ENCODE measurements at regions not wholly inside any gene's neighbourhood (a gene's known extent, or its start where the extent isn't known, plus 50 kb on each side); places are given as distances from the start of the nearest gene placed in this dataset.

- Histone ChIP-seq H3K27ac (ENCODE audit: low read depth, low read length) (peak overlapping the region; percentile 92), H3K36me3 (ENCODE audit: control insufficient read depth, insufficient read depth, low read length) (no peaks in the 10 kb centered on the region), H3K4me3 (ENCODE audit: low read length) (peak overlapping the region; percentile 16), H3K9ac (ENCODE audit: low read length) (no peak overlapping the region), H3K27me3 (ENCODE audit: control insufficient read depth, insufficient read depth, low read length) (no peaks in the 10 kb centered on the region), H3K4me1 (ENCODE audit: control insufficient read depth, insufficient read depth, low read length) (peaks cover 35% of the 10 kb centered on the region)
These were observed 170.5 kb upstream of the TGFBR2 start for GRCh38 chr3:30435861-30436331.

GRCh38 chr3:30437171-30437601 lies 169.2 kb upstream of the TGFBR2 start:
- Histone ChIP-seq H3K36me3 (ENCODE audit: control insufficient read depth, insufficient read depth, low read length) (no peaks in the 10 kb centered on the region), H3K4me1 (ENCODE audit: control insufficient read depth, insufficient read depth, low read length) (peaks cover 44% of the 10 kb centered on the region), H3K4me3 (ENCODE audit: low read length) (no peak overlapping the region), H3K27ac (ENCODE audit: low read depth, low read length) (peak overlapping the region; percentile 92), H3K27me3 (ENCODE audit: control insufficient read depth, insufficient read depth, low read length) (no peaks in the 10 kb centered on the region), H3K9ac (ENCODE audit: low read length) (no peak overlapping the region)

DNA sequence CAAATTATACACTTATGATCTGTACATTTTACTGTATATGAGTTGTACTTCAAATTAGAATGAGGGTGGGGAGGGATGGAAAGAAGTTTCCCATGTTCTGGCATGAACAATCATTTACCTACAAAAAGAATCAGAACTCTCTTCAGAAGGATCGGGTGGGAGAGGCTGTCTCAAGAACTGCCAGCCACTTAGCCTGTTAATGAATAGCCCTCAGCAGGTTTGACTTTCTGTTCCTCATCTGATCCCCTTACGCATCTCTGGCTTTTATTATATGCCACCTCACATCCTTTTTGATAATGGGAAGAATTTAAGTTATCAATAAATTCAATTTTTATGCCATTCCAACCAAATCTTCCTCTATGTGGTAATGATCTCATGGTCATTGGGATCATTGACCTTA lies 168.3 kb upstream of the TGFBR2 start:
- H3K4me1 ChIP-seq (ENCODE audit: control insufficient read depth, insufficient read depth, low read length): peaks cover 44% of the 10 kb centered on the region
- no peak overlapping the region for H3K9ac ChIP-seq (ENCODE audit: low read length)
- no peaks in the 10 kb centered on the region for H3K27me3 ChIP-seq (ENCODE audit: control insufficient read depth, insufficient read depth, low read length)
- no peaks in the 10 kb centered on the region for H3K36me3 ChIP-seq (ENCODE audit: control insufficient read depth, insufficient read depth, low read length)
- peak overlapping the region; percentile 92 for H3K27ac ChIP-seq (ENCODE audit: low read depth, low read length)
- no peak overlapping the region for H3K4me3 ChIP-seq (ENCODE audit: low read length)

GRCh38 chr3:30439451-30440053 lies 166.8 kb upstream of the TGFBR2 start:
- H3K4me3 ChIP-seq (ENCODE audit: low read length): no peak overlapping the region
- peak overlapping the region; percentile 92 for H3K27ac ChIP-seq (ENCODE audit: low read depth, low read length)
- H3K27me3 ChIP-seq (ENCODE audit: control insufficient read depth, insufficient read depth, low read length): no peaks in the 10 kb centered on the region
- H3K9ac ChIP-seq (ENCODE audit: low read length): no peak overlapping the region
- H3K4me1 ChIP-seq (ENCODE audit: control insufficient read depth, insufficient read depth, low read length): peaks cover 45% of the 10 kb centered on the region
- no peaks in the 10 kb centered on the region for H3K36me3 ChIP-seq (ENCODE audit: control insufficient read depth, insufficient read depth, low read length)

GRCh38 chr3:30440147-30440604 lies 166.2 kb upstream of the TGFBR2 start:
- Histone ChIP-seq H3K36me3 (ENCODE audit: control insufficient read depth, insufficient read depth, low read length) (no peaks in the 10 kb centered on the region), H3K4me1 (ENCODE audit: control insufficient read depth, insufficient read depth, low read length) (peaks cover 47% of the 10 kb centered on the region), H3K4me3 (ENCODE audit: low read length) (no peak overlapping the region), H3K27ac (ENCODE audit: low read depth, low read length) (peak overlapping the region; percentile 92), H3K27me3 (ENCODE audit: control insufficient read depth, insufficient read depth, low read length) (no peaks in the 10 kb centered on the region), H3K9ac (ENCODE audit: low read length) (no peak overlapping the region)

GRCh38 chr3:30440880-30441279 lies 165.5 kb upstream of the TGFBR2 start:
- Histone ChIP-seq H3K4me1 (ENCODE audit: control insufficient read depth, insufficient read depth, low read length) (peaks cover 46% of the 10 kb centered on the region), H3K27ac (ENCODE audit: low read depth, low read length) (peak overlapping the region; percentile 92), H3K27me3 (ENCODE audit: control insufficient read depth, insufficient read depth, low read length) (no peaks in the 10 kb centered on the region), H3K9ac (ENCODE audit: low read length) (no peak overlapping the region), H3K4me3 (ENCODE audit: low read length) (no peak overlapping the region), H3K36me3 (ENCODE audit: control insufficient read depth, insufficient read depth, low read length) (no peaks in the 10 kb centered on the region)

DNA sequence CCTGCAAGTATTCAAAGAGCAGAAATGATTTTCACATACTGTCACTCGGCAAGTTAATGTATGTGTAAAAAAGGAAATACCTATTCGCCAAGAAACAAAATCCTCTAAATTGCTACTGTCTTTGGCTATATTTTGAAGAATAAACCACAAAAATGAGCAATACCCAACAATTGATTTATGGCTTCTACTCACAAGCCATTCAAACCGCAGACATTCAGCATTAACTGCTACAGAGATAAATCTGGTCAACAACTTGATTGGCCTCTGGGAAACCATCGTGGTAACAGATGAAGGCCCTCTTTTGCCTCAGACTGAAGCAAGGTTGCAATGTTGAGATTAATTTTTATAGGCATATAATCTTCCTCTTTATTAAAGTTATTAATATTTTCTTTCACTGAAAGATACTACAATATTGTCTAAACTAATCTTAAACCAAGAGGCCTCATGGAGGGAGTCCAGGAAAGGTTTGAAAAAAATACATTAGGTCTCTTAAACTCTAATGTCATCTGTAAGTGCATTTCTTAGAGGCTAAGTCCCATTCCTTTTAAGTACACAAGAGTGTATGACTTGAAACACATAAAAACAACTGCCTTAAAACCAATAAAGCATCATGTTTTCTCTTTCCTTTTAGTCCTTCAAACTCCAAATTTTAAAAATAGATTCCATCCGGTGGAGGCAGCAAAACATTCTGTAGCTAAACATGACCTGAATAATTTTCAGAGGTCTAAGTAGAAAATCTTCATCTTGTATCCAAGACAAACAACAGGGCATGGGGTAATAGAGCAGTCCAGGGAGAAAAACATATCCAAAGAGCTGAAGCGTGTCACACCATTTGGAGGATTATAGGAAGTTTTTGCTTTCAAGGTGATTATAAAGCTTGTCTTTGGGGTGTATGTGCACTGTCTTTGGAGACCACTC lies 162.4 kb upstream of the TGFBR2 start:
- H3K27ac ChIP-seq (ENCODE audit: low read depth, low read length): peak overlapping the region; percentile 26
- no peaks in the 10 kb centered on the region for H3K27me3 ChIP-seq (ENCODE audit: control insufficient read depth, insufficient read depth, low read length)
- no peak overlapping the region for H3K9ac ChIP-seq (ENCODE audit: low read length)
- H3K4me3 ChIP-seq (ENCODE audit: low read length): no peak overlapping the region
- H3K36me3 ChIP-seq (ENCODE audit: control insufficient read depth, insufficient read depth, low read length): no peaks in the 10 kb centered on the region
- H3K4me1 ChIP-seq (ENCODE audit: control insufficient read depth, insufficient read depth, low read length): peaks cover 20% of the 10 kb centered on the region

GRCh38 chr3:30448450-30449289 lies 157.7 kb upstream of the TGFBR2 start:
- no peak overlapping the region for H3K9ac ChIP-seq (ENCODE audit: low read length)
- no peak overlapping the region for H3K4me3 ChIP-seq (ENCODE audit: low read length)
- no peaks in the 10 kb centered on the region for H3K27me3 ChIP-seq (ENCODE audit: control insufficient read depth, insufficient read depth, low read length)
- H3K36me3 ChIP-seq (ENCODE audit: control insufficient read depth, insufficient read depth, low read length): no peaks in the 10 kb centered on the region
- H3K27ac ChIP-seq (ENCODE audit: low read depth, low read length): no peak overlapping the region
- H3K4me1 ChIP-seq (ENCODE audit: control insufficient read depth, insufficient read depth, low read length): peaks cover 3% of the 10 kb centered on the region

DNA sequence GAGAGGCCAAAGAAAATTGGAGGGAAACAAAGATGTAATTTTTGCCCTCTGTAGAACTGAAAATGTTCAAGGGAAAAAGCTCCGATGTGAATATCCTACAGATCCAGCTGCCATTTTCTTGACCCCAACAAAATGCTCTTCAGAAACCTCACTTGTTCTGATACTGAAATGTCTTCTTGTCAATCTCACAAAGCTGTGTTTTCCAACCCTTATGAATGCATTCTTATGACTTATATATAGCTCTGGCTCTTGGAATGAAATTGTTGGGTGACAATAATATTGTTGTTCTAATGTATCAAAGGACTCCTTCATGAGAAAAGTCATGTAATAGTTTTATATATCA lies 157.1 kb upstream of the TGFBR2 start:
- Histone ChIP-seq H3K36me3 (ENCODE audit: control insufficient read depth, insufficient read depth, low read length) (no peaks in the 10 kb centered on the region), H3K27me3 (ENCODE audit: control insufficient read depth, insufficient read depth, low read length) (no peaks in the 10 kb centered on the region), H3K4me1 (ENCODE audit: control insufficient read depth, insufficient read depth, low read length) (peaks cover 3% of the 10 kb centered on the region), H3K4me3 (ENCODE audit: low read length) (no peak overlapping the region), H3K27ac (ENCODE audit: low read depth, low read length) (no peak overlapping the region), H3K9ac (ENCODE audit: low read length) (no peak overlapping the region)

DNA sequence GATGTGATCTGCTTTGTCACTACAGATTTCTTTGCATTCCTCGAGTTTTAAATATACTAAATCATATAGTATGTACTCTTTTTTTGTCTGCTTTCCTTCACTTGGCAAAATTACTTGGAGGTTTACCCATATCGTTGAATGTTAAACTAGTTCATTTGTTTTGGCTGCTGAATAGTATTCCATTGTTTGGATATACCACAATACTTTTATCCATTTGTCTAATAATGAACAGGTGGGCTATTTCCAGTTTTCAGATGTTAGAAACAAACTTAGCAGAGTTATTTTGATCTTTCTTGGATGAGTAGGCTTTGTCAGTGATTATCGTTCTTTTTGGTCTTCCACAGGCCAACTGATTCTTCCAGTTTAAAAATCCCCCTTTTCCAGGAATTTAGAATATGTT lies 154.0 kb upstream of the TGFBR2 start:
- Histone ChIP-seq H3K27ac (ENCODE audit: low read depth, low read length) (no peak overlapping the region), H3K4me3 (ENCODE audit: low read length) (no peak overlapping the region), H3K9ac (ENCODE audit: low read length) (no peak overlapping the region), H3K27me3 (ENCODE audit: control insufficient read depth, insufficient read depth, low read length) (no peaks in the 10 kb centered on the region), H3K4me1 (ENCODE audit: control insufficient read depth, insufficient read depth, low read length) (peaks cover 8% of the 10 kb centered on the region), H3K36me3 (ENCODE audit: control insufficient read depth, insufficient read depth, low read length) (no peaks in the 10 kb centered on the region)

- Histone ChIP-seq H3K27ac (ENCODE audit: low read depth, low read length) (no peak overlapping the region), H3K4me1 (ENCODE audit: control insufficient read depth, insufficient read depth, low read length) (peaks cover 8% of the 10 kb centered on the region), H3K36me3 (ENCODE audit: control insufficient read depth, insufficient read depth, low read length) (no peaks in the 10 kb centered on the region), H3K4me3 (ENCODE audit: low read length) (no peak overlapping the region), H3K27me3 (ENCODE audit: control insufficient read depth, insufficient read depth, low read length) (no peaks in the 10 kb centered on the region), H3K9ac (ENCODE audit: low read length) (no peak overlapping the region)
These were observed 152.9 kb upstream of the TGFBR2 start for GRCh38 chr3:30453360-30454039.

- Histone ChIP-seq H3K4me1 (ENCODE audit: control insufficient read depth, insufficient read depth, low read length) (peaks cover 8% of the 10 kb centered on the region), H3K27ac (ENCODE audit: low read depth, low read length) (no peak overlapping the region), H3K9ac (ENCODE audit: low read length) (no peak overlapping the region), H3K4me3 (ENCODE audit: low read length) (no peak overlapping the region), H3K36me3 (ENCODE audit: control insufficient read depth, insufficient read depth, low read length) (no peaks in the 10 kb centered on the region), H3K27me3 (ENCODE audit: control insufficient read depth, insufficient read depth, low read length) (no peaks in the 10 kb centered on the region)
These were observed 151.8 kb upstream of the TGFBR2 start for GRCh38 chr3:30454636-30455035.

All from rectal smooth muscle tissue (tissue), 1 donor.